HEK293T (cell line): ENCODE measurements at regions not wholly inside any gene's neighbourhood (a gene's known extent, or its start where the extent isn't known, plus 50 kb on each side); places are given as distances from the start of the nearest gene placed in this dataset.
A peak's percentile ranks its signal among the peaks of the same experiment; 100 is the strongest.

Experiments used
- CTCF ChIA-PET: fragments of 350-600 bp; formaldehyde crosslinking; extraction: SDS; loops from one replicate; lab custom pipeline; 2021; ENCODE audit warnings: antibody characterized with exemption, inconsistent platforms; lab: Yijun Ruan, JAX
- POLR2A ChIA-PET: fragments of 350-600 bp; formaldehyde crosslinking; extraction: SDS; loops from one replicate; lab custom pipeline; 2020; ENCODE audit warnings: antibody characterized with exemption, inconsistent platforms; lab: Yijun Ruan, JAX
- DNase-seq: peaks from one replicate; pipeline ENCODE4 v3.0.0; 2012; ENCODE audit warnings: mixed read lengths; ENCODE audit errors: extremely low spot score
- ARNT ChIP-seq: fragments of 450-650 bp; IDR thresholded peaks from 2 replicates; pipeline ENCODE4 v1.6.1; 2017; ENCODE audit warnings: mild to moderate bottlenecking
- BHLHE40 ChIP-seq: fragments of 450-650 bp; IDR thresholded peaks from 2 replicates; pipeline ENCODE4 v1.6.1; 2016; ENCODE audit warnings: mild to moderate bottlenecking, moderate library complexity, borderline replicate concordance
- CTBP1 ChIP-seq: fragments of 450-650 bp; IDR thresholded peaks from 2 replicates; pipeline ENCODE4 v1.6.1; 2016; ENCODE audit warnings: borderline replicate concordance
- ELF4 ChIP-seq: fragments of 450-650 bp; IDR thresholded peaks from 2 replicates; pipeline ENCODE4 v1.6.1; 2017; ENCODE audit warnings: antibody characterized with exemption
- FOXA1 ChIP-seq: fragments of 450-650 bp; IDR thresholded peaks from 2 replicates; pipeline ENCODE4 v1.6.1; 2016; ENCODE audit warnings: mild to moderate bottlenecking
- FOXK2 ChIP-seq: fragments of 450-650 bp; IDR thresholded peaks from 2 replicates; pipeline ENCODE4 v1.6.1; 2016; ENCODE audit warnings: mild to moderate bottlenecking
- FOXM1 ChIP-seq: fragments of 450-650 bp; IDR thresholded peaks from 2 replicates; pipeline ENCODE4 v1.6.1; 2017; ENCODE audit warnings: mild to moderate bottlenecking, borderline replicate concordance
- HDGF ChIP-seq: fragments of 450-650 bp; IDR thresholded peaks from 2 replicates; pipeline ENCODE4 v1.6.1; 2017; ENCODE audit warnings: antibody characterized with exemption, borderline replicate concordance
- L3MBTL2 ChIP-seq: fragments of 450-650 bp; conservative IDR thresholded peaks from 2 replicates; pipeline ENCODE4 v1.6.1; 2016; ENCODE audit warnings: mild to moderate bottlenecking
- LEF1 ChIP-seq: fragments of 450-650 bp; IDR thresholded peaks from 2 replicates; pipeline ENCODE4 v1.6.1; 2017; ENCODE audit warnings: mild to moderate bottlenecking, borderline replicate concordance
- NFRKB ChIP-seq: fragments of 450-650 bp; IDR thresholded peaks from 2 replicates; pipeline ENCODE4 v1.6.1; 2016; ENCODE audit warnings: mild to moderate bottlenecking, moderate library complexity
- PKNOX1 ChIP-seq: fragments of 450-650 bp; IDR thresholded peaks from 2 replicates; pipeline ENCODE4 v1.6.1; 2016
- SP1 ChIP-seq: fragments of 450-650 bp; IDR thresholded peaks from 2 replicates; pipeline ENCODE4 v1.6.1; 2017
- SUZ12 ChIP-seq: fragments of 450-650 bp; IDR thresholded peaks from 2 replicates; pipeline ENCODE4 v1.6.1; 2016; ENCODE audit warnings: mild to moderate bottlenecking
- TARDBP ChIP-seq: fragments of 450-650 bp; IDR thresholded peaks from 2 replicates; pipeline ENCODE4 v1.6.1; 2016
- ZNF384 ChIP-seq: fragments of 450-650 bp; IDR thresholded peaks from 2 replicates; pipeline ENCODE4 v1.6.1; 2016

GRCh38 chr2:228690681-228691080 is 509.2 kb upstream of the SPHKAP start:
- POLR2A ChIA-PET: no interaction called here
- DNase-seq: no peak
- CTCF ChIA-PET: no interaction called here
- TF ChIP-seq TARDBP (no peak), NFRKB (no peak), ZNF384 (no peak), ELF4 (no peak), CTBP1 (no peak), FOXK2 (no peak), L3MBTL2 (no peak), HDGF (no peak), FOXM1 (no peak), SUZ12 (no peak), BHLHE40 (no peak), FOXA1 (no peak), SP1 (no peak)

GRCh38 chr2:228689053-228689452 is 507.6 kb upstream of the SPHKAP start:
- TF ChIP-seq ARNT (no peak), LEF1 (no peak), TARDBP (no peak), BHLHE40 (no peak), CTBP1 (no peak)
- ChIA-PET POLR2A (no interaction called here), CTCF (interaction anchor here (0.5 kb wide), 1 partner anchor 998 kb away, joined by 7 read pairs; no protein-coding TSS in a partner anchor)
- peak; percentile 20 for DNase-seq

- POLR2A ChIA-PET: no interaction called here
- CTCF ChIA-PET: no interaction called here
- TF ChIP-seq FOXK2: no peak
- no peak for TF ChIP-seq L3MBTL2
- no peak for TF ChIP-seq ARNT
- no peak for TF ChIP-seq SUZ12
- TF ChIP-seq FOXM1: no peak
- TF ChIP-seq PKNOX1: no peak
- no peak for TF ChIP-seq NFRKB
- no peak for TF ChIP-seq CTBP1
- TF ChIP-seq TARDBP: no peak
- no peak for TF ChIP-seq BHLHE40
- no peak for TF ChIP-seq ELF4
- TF ChIP-seq SP1: no peak
- TF ChIP-seq FOXA1: no peak
- TF ChIP-seq HDGF: no peak
- DNase-seq: no peak
Observed at GRCh38 chr2:228688007-228688645, 506.6 kb upstream of the SPHKAP start.

- POLR2A ChIA-PET: no interaction called here
- DNase-seq: no peak
- CTCF ChIA-PET: no interaction called here
- TF ChIP-seq PKNOX1 (no peak), L3MBTL2 (no peak), SP1 (no peak), FOXM1 (no peak)
Observed at GRCh38 chr2:228681979-228682378, 500.5 kb upstream of the SPHKAP start.

- POLR2A ChIA-PET: no interaction called here
- CTCF ChIA-PET: no interaction called here
- no peak for TF ChIP-seq ELF4
- DNase-seq: no peak
Observed at GRCh38 chr2:228681426-228681825, 499.9 kb upstream of the SPHKAP start.

GRCh38 chr2:228678110-228678509 is 496.6 kb upstream of the SPHKAP start:
- TF ChIP-seq ZNF384: no peak
- TF ChIP-seq SUZ12: no peak
- CTCF ChIA-PET: no interaction called here
- DNase-seq: no peak
- POLR2A ChIA-PET: no interaction called here

GRCh38 chr2:228675646-228676045 is 494.2 kb upstream of the SPHKAP start:
- TF ChIP-seq ARNT: no peak
- TF ChIP-seq NFRKB: no peak
- no peak for TF ChIP-seq HDGF
- TF ChIP-seq ZNF384: no peak
- TF ChIP-seq CTBP1: no peak
- TF ChIP-seq ELF4: no peak
- DNase-seq: no peak
- CTCF ChIA-PET: no interaction called here
- POLR2A ChIA-PET: no interaction called here

- POLR2A ChIA-PET: no interaction called here
- no peak for TF ChIP-seq TARDBP
- TF ChIP-seq HDGF: no peak
- no peak for TF ChIP-seq FOXK2
- TF ChIP-seq SP1: no peak
- no peak for TF ChIP-seq ARNT
- no peak for TF ChIP-seq FOXM1
- no peak for TF ChIP-seq PKNOX1
- DNase-seq: no peak
- CTCF ChIA-PET: no interaction called here
Observed at GRCh38 chr2:228675091-228675490, 493.6 kb upstream of the SPHKAP start.
